ENCODE measurements at regions not wholly inside any gene's neighbourhood (a gene's known extent, or its start where the extent isn't known, plus 50 kb on each side); places are given as distances from the start of the nearest gene placed in this dataset.
"Not testable (repeated sequence)": the region's sequence is repeated elsewhere in the genome, so short reads cannot be mapped to it uniquely, and the experiment has no call there.

DNA sequence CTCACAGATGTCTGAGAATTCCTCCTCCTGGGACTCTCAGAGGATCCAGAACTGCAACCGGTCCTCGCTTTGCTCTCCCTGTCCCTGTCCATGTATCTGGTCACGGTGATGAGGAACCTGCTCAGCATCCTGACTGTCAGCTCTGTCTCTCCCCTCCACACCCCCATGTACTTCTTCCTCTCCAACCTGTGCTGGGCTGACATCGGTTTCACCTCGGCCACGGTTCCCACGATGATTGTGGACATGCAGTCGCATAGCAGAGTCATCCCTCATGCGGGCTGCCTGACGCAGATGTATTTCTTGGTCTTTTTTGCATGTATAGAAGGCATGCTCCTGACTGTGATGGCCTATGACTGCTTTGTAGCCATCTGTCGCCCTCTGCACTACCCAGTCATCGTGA, 68.7 kb downstream of the DEFB131A start:
- not testable (repeated sequence) for TF ChIP-seq POLR2A, CTCF (IDR thresholded peaks at IDR 0.05)

All from testis (tissue), 2 donors.